ENCODE measurements at regions not wholly inside any gene's neighbourhood (a gene's known extent, or its start where the extent isn't known, plus 50 kb on each side); places are given as distances from the start of the nearest gene placed in this dataset.

- TF ChIP-seq CTCF (conservative IDR thresholded peaks at IDR 0.05; ENCODE audit: low read length) (no peak), EZH2phosphoT487 (IDR thresholded peaks at IDR 0.05; ENCODE audit: borderline replicate concordance) (no peak)
Observed at GRCh38 chr2:192960945-192961344, 766.2 kb upstream of the TMEFF2 start.
